IPS DF 6.9 (cell line): ENCODE measurements at regions not wholly inside any gene's neighbourhood (a gene's known extent, or its start where the extent isn't known, plus 50 kb on each side); places are given as distances from the start of the nearest gene placed in this dataset.
"Not testable (repeated sequence)": the region's sequence is repeated elsewhere in the genome, so short reads cannot be mapped to it uniquely, and the experiment has no call there.

Source experiments
- DNase-seq: peaks from one replicate; pipeline ENCODE4 v3.0.0-alpha.2; 2013; ENCODE audit warnings: low read depth, low spot score
- H3K27ac ChIP-seq: one replicate; pipeline ENCODE4 v1.5.1; 2013; ENCODE audit warnings: low read length, control low read depth
- H3K27me3 ChIP-seq: 2 replicates; pipeline ENCODE4 v1.6.1; 2013; ENCODE audit warnings: mild to moderate bottlenecking, low read length; ENCODE audit not compliant: control insufficient read depth, insufficient read depth
- H3K36me3 ChIP-seq: 2 replicates; pipeline ENCODE4 v1.6.1; 2013; ENCODE audit warnings: low read length; ENCODE audit not compliant: control insufficient read depth, insufficient read depth
- H3K4me1 ChIP-seq: 2 replicates; pipeline ENCODE4 v1.6.1; 2013; ENCODE audit warnings: low read length; ENCODE audit not compliant: control insufficient read depth, insufficient read depth
- H3K4me3 ChIP-seq: 2 replicates; pipeline ENCODE4 v1.5.1; 2013; ENCODE audit warnings: mild to moderate bottlenecking, low read length
- H3K9me3 ChIP-seq: 2 replicates; pipeline ENCODE4 v1.6.1; 2013; ENCODE audit warnings: low read length, inconsistent platforms; ENCODE audit not compliant: control insufficient read depth, insufficient read depth
- WGBS: extraction: QIAGEN DNeasy Blood & Tissue Kit; methylation state at CpG from one replicate; pipeline ENCODE4 v1.1.7; 2013; ENCODE audit warnings: mixed read lengths, missing lambda C conversion rate; ENCODE audit not compliant: insufficient read length, insufficient coverage; 5-methylcytosine and 5-hydroxymethylcytosine counted together

- H3K4me3 ChIP-seq, H3K36me3 ChIP-seq, DNase-seq, H3K27ac ChIP-seq, H3K27me3 ChIP-seq, H3K4me1 ChIP-seq, H3K9me3 ChIP-seq: not testable (repeated sequence)
- no CpG with 5 or more reads among the region's 1 CpG for WGBS
These were observed 130.8 kb upstream of the ARHGAP20 start for GRCh38 chr11:110843053-110843452.

GRCh38 chr11:110838808-110839207 lies 126.6 kb upstream of the ARHGAP20 start:
- no peak overlapping the region for H3K4me3 ChIP-seq
- no peaks in the 10 kb centered on the region for H3K27me3 ChIP-seq
- no peaks in the 10 kb centered on the region for H3K4me1 ChIP-seq
- DNase-seq, result no peak
- no peaks in the 10 kb centered on the region for H3K36me3 ChIP-seq
- H3K27ac ChIP-seq, result no peak overlapping the region
- H3K9me3 ChIP-seq, result no peaks in the 10 kb centered on the region
- no CpG with 5 or more reads among the region's 2 CpGs for WGBS

- Histone ChIP-seq H3K4me1 (no peaks in the 10 kb centered on the region), H3K9me3 (no peaks in the 10 kb centered on the region), H3K27me3 (no peaks in the 10 kb centered on the region), H3K36me3 (no peaks in the 10 kb centered on the region), H3K4me3 (no peak overlapping the region), H3K27ac (no peak overlapping the region)
- no CpG with 5 or more reads among the region's 3 CpGs for WGBS
- DNase-seq, result no peak
These were observed 125.4 kb upstream of the ARHGAP20 start for GRCh38 chr11:110837603-110838002.

DNA sequence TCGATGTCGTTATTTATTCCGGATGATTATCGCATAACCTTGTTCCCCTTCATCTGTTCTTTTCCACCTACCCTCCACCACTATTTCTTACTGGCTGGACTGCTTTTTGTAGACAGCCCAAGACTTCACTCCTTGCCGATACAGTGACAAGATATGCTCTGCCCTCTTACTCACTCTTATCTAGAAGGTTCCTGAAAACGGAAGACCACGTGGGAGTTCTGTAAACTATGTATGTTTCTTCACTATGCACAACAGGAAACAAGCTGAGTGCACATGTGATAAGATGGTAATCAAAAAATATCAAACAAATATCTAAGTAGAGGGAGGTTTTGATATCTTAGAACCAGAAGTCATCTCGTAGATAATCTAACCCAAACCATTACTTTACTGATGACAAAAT lies 122.9 kb upstream of the ARHGAP20 start:
- no peaks in the 10 kb centered on the region for H3K4me1 ChIP-seq
- no peak overlapping the region for H3K4me3 ChIP-seq
- H3K27ac ChIP-seq, result no peak overlapping the region
- H3K9me3 ChIP-seq, result no peaks in the 10 kb centered on the region
- H3K36me3 ChIP-seq, result no peaks in the 10 kb centered on the region
- no peaks in the 10 kb centered on the region for H3K27me3 ChIP-seq
- no peak for DNase-seq
- WGBS, result no CpG with 5 or more reads among the region's 8 CpGs

- Histone ChIP-seq H3K4me3 (no peak overlapping the region), H3K4me1 (no peaks in the 10 kb centered on the region), H3K27ac (no peak overlapping the region), H3K9me3 (no peaks in the 10 kb centered on the region), H3K27me3 (no peaks in the 10 kb centered on the region), H3K36me3 (no peaks in the 10 kb centered on the region)
- WGBS, result no CpG with 5 or more reads among the region's 4 CpGs
- no peak for DNase-seq
These were observed 120.8 kb upstream of the ARHGAP20 start for GRCh38 chr11:110833033-110833484.

DNA sequence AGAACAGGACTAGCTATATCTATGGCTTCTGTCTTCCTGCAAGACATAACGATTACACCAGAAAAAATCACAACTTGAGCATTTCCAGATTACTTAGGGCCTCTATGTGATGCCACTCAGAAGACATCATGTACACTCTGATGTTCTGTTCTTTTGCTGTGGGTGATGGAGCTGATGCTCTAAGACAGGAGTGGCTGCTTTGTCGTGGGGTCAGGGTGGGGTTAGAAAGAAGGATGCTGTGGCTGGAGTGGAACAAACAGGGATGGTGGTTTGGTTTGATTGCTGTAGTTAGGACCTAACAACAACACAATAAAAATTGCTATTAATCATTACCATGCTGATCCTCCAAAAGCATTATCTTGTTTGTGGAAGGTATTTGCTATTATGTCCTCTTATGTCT lies 120.3 kb upstream of the ARHGAP20 start:
- DNase-seq, result no peak
- H3K36me3 ChIP-seq, result no peaks in the 10 kb centered on the region
- no peaks in the 10 kb centered on the region for H3K9me3 ChIP-seq
- WGBS, result no CpG with 5 or more reads among the region's 2 CpGs
- no peak overlapping the region for H3K27ac ChIP-seq
- H3K27me3 ChIP-seq, result no peaks in the 10 kb centered on the region
- no peaks in the 10 kb centered on the region for H3K4me1 ChIP-seq
- H3K4me3 ChIP-seq, result no peak overlapping the region

DNA sequence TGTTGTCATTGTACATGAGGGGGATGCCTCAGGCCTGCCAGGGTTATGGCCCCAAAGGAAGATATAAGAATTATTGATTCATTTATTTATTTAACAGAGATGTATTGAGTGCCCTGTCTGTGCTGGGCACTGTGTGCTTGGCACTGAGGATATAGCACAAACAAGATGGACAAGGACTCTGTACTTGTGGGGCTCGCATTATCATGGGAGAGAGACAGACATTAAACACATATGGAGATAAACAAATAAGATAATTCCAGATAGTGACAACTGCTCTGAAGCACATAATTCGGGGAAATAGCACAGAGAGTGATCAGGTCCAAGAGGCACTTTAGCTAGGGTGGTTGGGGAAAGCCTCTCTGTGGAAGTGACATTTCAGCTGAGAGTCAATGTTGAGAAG lies 119.8 kb upstream of the ARHGAP20 start:
- Histone ChIP-seq H3K27ac (no peak overlapping the region), H3K36me3 (no peaks in the 10 kb centered on the region), H3K9me3 (no peaks in the 10 kb centered on the region), H3K4me1 (no peaks in the 10 kb centered on the region), H3K27me3 (no peaks in the 10 kb centered on the region), H3K4me3 (no peak overlapping the region)
- WGBS, result no CpG with 5 or more reads among the region's 2 CpGs
- DNase-seq, result no peak

- no peak for DNase-seq
- H3K27me3 ChIP-seq, result no peaks in the 10 kb centered on the region
- H3K27ac ChIP-seq, result no peak overlapping the region
- no peak overlapping the region for H3K4me3 ChIP-seq
- H3K4me1 ChIP-seq, result no peaks in the 10 kb centered on the region
- no CpG with 5 or more reads among the region's 5 CpGs for WGBS
- H3K36me3 ChIP-seq, result no peaks in the 10 kb centered on the region
- no peaks in the 10 kb centered on the region for H3K9me3 ChIP-seq
These were observed 118.5 kb upstream of the ARHGAP20 start for GRCh38 chr11:110830747-110831146.

DNA sequence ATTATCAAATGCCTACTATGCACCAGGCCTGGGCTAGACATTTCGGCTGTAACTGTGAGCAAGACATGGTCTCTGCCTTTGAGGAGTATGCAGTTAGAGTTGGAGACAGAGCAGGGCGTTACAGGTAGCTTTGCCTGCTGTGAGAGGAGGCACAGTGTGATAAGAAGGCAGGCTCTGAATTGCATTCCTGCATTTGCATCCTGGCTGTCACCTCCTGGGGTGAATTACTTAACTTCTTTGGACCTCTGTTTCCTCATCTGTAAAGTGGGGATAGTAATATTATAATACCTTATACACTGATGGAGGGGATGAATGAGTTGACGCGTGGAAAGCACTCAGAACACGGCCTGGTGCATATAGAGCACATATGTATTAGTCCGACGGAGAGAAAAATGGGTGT lies 118.1 kb upstream of the ARHGAP20 start:
- H3K36me3 ChIP-seq, result no peaks in the 10 kb centered on the region
- no CpG with 5 or more reads among the region's 7 CpGs for WGBS
- no peak overlapping the region for H3K4me3 ChIP-seq
- no peaks in the 10 kb centered on the region for H3K4me1 ChIP-seq
- DNase-seq, result peak; percentile 9
- H3K27ac ChIP-seq, result no peak overlapping the region
- no peaks in the 10 kb centered on the region for H3K27me3 ChIP-seq
- H3K9me3 ChIP-seq, result no peaks in the 10 kb centered on the region

GRCh38 chr11:110829873-110830272 lies 117.6 kb upstream of the ARHGAP20 start:
- Histone ChIP-seq H3K4me1 (no peaks in the 10 kb centered on the region), H3K27me3 (no peaks in the 10 kb centered on the region), H3K27ac (no peak overlapping the region), H3K9me3 (no peaks in the 10 kb centered on the region), H3K36me3 (no peaks in the 10 kb centered on the region), H3K4me3 (no peak overlapping the region)
- no peak for DNase-seq

GRCh38 chr11:110828086-110828485 lies 115.8 kb upstream of the ARHGAP20 start:
- Histone ChIP-seq H3K9me3 (no peaks in the 10 kb centered on the region), H3K27ac (no peak overlapping the region), H3K4me3 (no peak overlapping the region), H3K27me3 (no peaks in the 10 kb centered on the region), H3K4me1 (no peaks in the 10 kb centered on the region), H3K36me3 (no peaks in the 10 kb centered on the region)
- no peak for DNase-seq
- WGBS, result no CpG with 5 or more reads among the region's 1 CpG
